ENCODE measurements at regions not wholly inside any gene's neighbourhood (a gene's known extent, or its start where the extent isn't known, plus 50 kb on each side); places are given as distances from the start of the nearest gene placed in this dataset.

- TF ChIP-seq CTCF (IDR thresholded peaks at IDR 0.05; ENCODE audit: low read depth, low read length, poor library complexity, severe bottlenecking) (no peak), EZH2phosphoT487 (IDR thresholded peaks at IDR 0.05; ENCODE audit: borderline replicate concordance, low read length) (no peak)
Measured at GRCh38 chr6:145486306-145486705, 249.0 kb downstream of the EPM2A start.
